PFSK-1 (cell line): ENCODE measurements at regions not wholly inside any gene's neighbourhood (a gene's known extent, or its start where the extent isn't known, plus 50 kb on each side); places are given as distances from the start of the nearest gene placed in this dataset.

ENCODE experiments used
- POLR2AphosphoS5 ChIP-seq: IDR thresholded peaks from 2 replicates; pipeline ENCODE4 v1.6.1; 2012; ENCODE audit warnings: low read depth, mild to moderate bottlenecking, control low read depth, low read length, moderate library complexity
- SIN3A ChIP-seq: IDR thresholded peaks from 2 replicates; pipeline ENCODE4 v1.6.1; 2012; ENCODE audit warnings: mild to moderate bottlenecking, low read length, moderate library complexity, borderline replicate concordance; ENCODE audit not compliant: insufficient read depth
- TAF1 ChIP-seq: IDR thresholded peaks from 2 replicates; pipeline ENCODE4 v1.6.1; 2012; ENCODE audit warnings: low read length, control low read depth, borderline replicate concordance; ENCODE audit not compliant: insufficient read depth
- TF ChIP-seq, protein P1 (sequence below), 2 experiments: IDR thresholded peaks; 2 replicates each; pipeline versions ENCODE4 v1.6.1 to v1.8.0; 2011 to 2012; ENCODE audit warnings: low read depth in 2 of 2, low read length in 2 of 2, control low read depth in 1 of 2, inconsistent platforms in 1 of 2, mild to moderate bottlenecking in 1 of 2, moderate library complexity in 1 of 2; ENCODE audit not compliant: insufficient read depth in 1 of 2

DNA sequence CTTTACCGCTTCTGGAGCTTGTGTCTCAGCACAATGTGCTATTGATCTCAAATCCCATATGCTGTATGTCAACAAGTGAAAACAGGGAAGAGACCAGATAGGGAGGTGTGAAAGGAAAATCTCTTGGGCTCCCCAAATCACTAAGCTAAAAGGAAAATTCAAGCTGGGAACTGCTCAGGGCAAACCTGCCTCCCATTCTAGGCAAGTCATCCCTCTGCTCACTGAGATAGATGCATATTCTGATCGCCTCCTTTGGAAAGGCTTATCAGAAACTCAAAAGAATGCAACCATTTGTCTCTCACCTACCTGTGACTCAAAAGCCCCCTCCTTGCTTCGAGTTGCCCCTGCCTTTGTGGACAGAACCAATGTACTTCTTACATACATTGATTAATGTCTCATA lies 161.1 kb upstream of the LYZL1 start:
- no peak for TF ChIP-seq POLR2AphosphoS5
- TF ChIP-seq, protein P1, sequence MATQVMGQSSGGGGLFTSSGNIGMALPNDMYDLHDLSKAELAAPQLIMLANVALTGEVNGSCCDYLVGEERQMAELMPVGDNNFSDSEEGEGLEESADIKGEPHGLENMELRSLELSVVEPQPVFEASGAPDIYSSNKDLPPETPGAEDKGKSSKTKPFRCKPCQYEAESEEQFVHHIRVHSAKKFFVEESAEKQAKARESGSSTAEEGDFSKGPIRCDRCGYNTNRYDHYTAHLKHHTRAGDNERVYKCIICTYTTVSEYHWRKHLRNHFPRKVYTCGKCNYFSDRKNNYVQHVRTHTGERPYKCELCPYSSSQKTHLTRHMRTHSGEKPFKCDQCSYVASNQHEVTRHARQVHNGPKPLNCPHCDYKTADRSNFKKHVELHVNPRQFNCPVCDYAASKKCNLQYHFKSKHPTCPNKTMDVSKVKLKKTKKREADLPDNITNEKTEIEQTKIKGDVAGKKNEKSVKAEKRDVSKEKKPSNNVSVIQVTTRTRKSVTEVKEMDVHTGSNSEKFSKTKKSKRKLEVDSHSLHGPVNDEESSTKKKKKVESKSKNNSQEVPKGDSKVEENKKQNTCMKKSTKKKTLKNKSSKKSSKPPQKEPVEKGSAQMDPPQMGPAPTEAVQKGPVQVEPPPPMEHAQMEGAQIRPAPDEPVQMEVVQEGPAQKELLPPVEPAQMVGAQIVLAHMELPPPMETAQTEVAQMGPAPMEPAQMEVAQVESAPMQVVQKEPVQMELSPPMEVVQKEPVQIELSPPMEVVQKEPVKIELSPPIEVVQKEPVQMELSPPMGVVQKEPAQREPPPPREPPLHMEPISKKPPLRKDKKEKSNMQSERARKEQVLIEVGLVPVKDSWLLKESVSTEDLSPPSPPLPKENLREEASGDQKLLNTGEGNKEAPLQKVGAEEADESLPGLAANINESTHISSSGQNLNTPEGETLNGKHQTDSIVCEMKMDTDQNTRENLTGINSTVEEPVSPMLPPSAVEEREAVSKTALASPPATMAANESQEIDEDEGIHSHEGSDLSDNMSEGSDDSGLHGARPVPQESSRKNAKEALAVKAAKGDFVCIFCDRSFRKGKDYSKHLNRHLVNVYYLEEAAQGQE (IDR thresholded peaks at IDR 0.05; ENCODE audit: insufficient read depth in 1 of 2, low read depth in 2 of 2, low read length in 2 of 2) = no peak
- no peak for TF ChIP-seq TAF1
- no peak for TF ChIP-seq SIN3A
